DMS79 treated with DMSO at 0.1 percent for 48 hours (cell line): ENCODE measurements at regions not wholly inside any gene's neighbourhood (a gene's known extent, or its start where the extent isn't known, plus 50 kb on each side); places are given as distances from the start of the nearest gene placed in this dataset.
"Not testable (repeated sequence)": the region's sequence is repeated elsewhere in the genome, so short reads cannot be mapped to it uniquely, and the experiment has no call there.

Source experiments
- DNase-seq: peaks from one replicate; lab custom pipeline; 2025; lab: John Stamatoyannopoulos, UW

- DNase-seq, result no peak
These were observed 63.3 kb downstream of the POU4F1 start for GRCh38 chr13:78540058-78540457.

GRCh38 chr13:78526044-78526443 lies 77.3 kb downstream of the POU4F1 start:
- not testable (repeated sequence) for DNase-seq

- DNase-seq, result no peak
These were observed 78.4 kb downstream of the POU4F1 start for GRCh38 chr13:78524936-78525335.

GRCh38 chr13:78521091-78521490 lies 82.3 kb downstream of the POU4F1 start:
- DNase-seq, result no peak

GRCh38 chr13:78520425-78520824 lies 82.9 kb downstream of the POU4F1 start:
- no peak for DNase-seq

GRCh38 chr13:78518482-78518881 lies 84.9 kb downstream of the POU4F1 start:
- DNase-seq, result not testable (repeated sequence)

- no peak for DNase-seq
These were observed 103.5 kb downstream of the POU4F1 start for GRCh38 chr13:78499802-78500201.

- DNase-seq, result no peak
These were observed 105.5 kb downstream of the POU4F1 start for GRCh38 chr13:78497702-78498355.

GRCh38 chr13:78491978-78492377 lies 111.4 kb downstream of the POU4F1 start:
- no peak for DNase-seq

GRCh38 chr13:78490225-78490624 lies 113.1 kb downstream of the POU4F1 start:
- DNase-seq, result not testable (repeated sequence)

- DNase-seq, result no peak
These were observed 115.6 kb downstream of the POU4F1 start for GRCh38 chr13:78487707-78488106.

- no peak for DNase-seq
These were observed 117.5 kb downstream of the POU4F1 start for GRCh38 chr13:78485803-78486202.

GRCh38 chr13:78478183-78478582 lies 125.2 kb downstream of the POU4F1 start:
- DNase-seq, result no peak

GRCh38 chr13:78476910-78477309 lies 126.4 kb downstream of the POU4F1 start:
- no peak for DNase-seq

GRCh38 chr13:78468621-78469020 lies 134.7 kb downstream of the POU4F1 start:
- DNase-seq, result no peak

- DNase-seq, result no peak
These were observed 138.1 kb downstream of the POU4F1 start for GRCh38 chr13:78465250-78465649.

- DNase-seq, result no peak
These were observed 143.2 kb downstream of the POU4F1 start for GRCh38 chr13:78460176-78460575.

GRCh38 chr13:78443839-78444238 lies 159.5 kb downstream of the POU4F1 start:
- DNase-seq, result no peak

GRCh38 chr13:78437781-78438180 lies 165.6 kb downstream of the POU4F1 start:
- DNase-seq, result no peak

- no peak for DNase-seq
These were observed 167.0 kb downstream of the POU4F1 start for GRCh38 chr13:78436311-78436710.

- no peak for DNase-seq
These were observed 172.0 kb downstream of the POU4F1 start for GRCh38 chr13:78431328-78431727.

- no peak for DNase-seq
These were observed 172.5 kb downstream of the POU4F1 start for GRCh38 chr13:78430811-78431210.

GRCh38 chr13:78430166-78430791 lies 173.1 kb downstream of the POU4F1 start:
- DNase-seq, result no peak

- no peak for DNase-seq
These were observed 174.7 kb downstream of the POU4F1 start for GRCh38 chr13:78428646-78429045.
